GM12878 (cell line): ENCODE measurements at regions not wholly inside any gene's neighbourhood (a gene's known extent, or its start where the extent isn't known, plus 50 kb on each side); places are given as distances from the start of the nearest gene placed in this dataset.

Experiments
- CBX5 ChIP-seq: sonication (generic); IDR thresholded peaks from 2 replicates; pipeline ENCODE4 v1.6.1; 2016; ENCODE audit warnings: low read depth, moderate library complexity, mild to moderate bottlenecking, inconsistent platforms
- CUX1 ChIP-seq: IDR thresholded peaks from 2 replicates; pipeline ENCODE4 v1.6.1; 2012; ENCODE audit warnings: improper control_type of control experiment, low read depth, low read length; ENCODE audit not compliant: insufficient replicate concordance
- FOS ChIP-seq: IDR thresholded peaks from 3 replicates; pipeline ENCODE4 v1.6.1; 2011; ENCODE audit warnings: borderline replicate concordance; ENCODE audit not compliant: insufficient read length; ENCODE audit errors: extremely low read depth
- IRF4 ChIP-seq: IDR thresholded peaks from 2 replicates; pipeline ENCODE4 v1.6.1; 2011; ENCODE audit warnings: low read depth, low read length
- MTA3 ChIP-seq: IDR thresholded peaks from 2 replicates; pipeline ENCODE4 v1.6.1; 2012; ENCODE audit warnings: low read length, inconsistent platforms, borderline replicate concordance
- NFYA ChIP-seq: IDR thresholded peaks from 2 replicates; pipeline ENCODE4 v1.6.1; 2011; ENCODE audit warnings: low read depth, mild to moderate bottlenecking, low read length, improper control_type of control experiment, borderline replicate concordance
- PAX8 ChIP-seq: fragments of 450-650 bp; IDR thresholded peaks from 2 replicates; pipeline ENCODE4 v1.6.1; 2017; ENCODE audit warnings: mild to moderate bottlenecking, moderate library complexity
- RELA ChIP-seq: fragments of 450-650 bp; IDR thresholded peaks from 2 replicates; pipeline ENCODE4 v1.8.0; 2014; ENCODE audit warnings: borderline replicate concordance; ENCODE audit not compliant: partially characterized antibody
- REST ChIP-seq: IDR thresholded peaks from 2 replicates; pipeline ENCODE4 v1.6.1; 2012; ENCODE audit warnings: mild to moderate bottlenecking, low read depth, low read length
- SMAD1 ChIP-seq: fragments of 450-650 bp; IDR thresholded peaks from 2 replicates; pipeline ENCODE4 v1.6.1; 2018; ENCODE audit warnings: mild to moderate bottlenecking, low read depth; ENCODE audit not compliant: partially characterized antibody
- STAT1 ChIP-seq: fragments of 450-650 bp; conservative IDR thresholded peaks from 2 replicates; pipeline ENCODE4 v1.6.1; 2014; ENCODE audit warnings: antibody characterized with exemption, mild to moderate bottlenecking
- USF2 ChIP-seq: IDR thresholded peaks from 2 replicates; pipeline ENCODE4 v1.6.1; 2011; ENCODE audit warnings: low read depth, low read length, improper control_type of control experiment, borderline replicate concordance

- TF ChIP-seq RELA (no peak), CBX5 (no peak), NFYA (no peak), IRF4 (no peak), USF2 (no peak), FOS (no peak), SMAD1 (no peak), CUX1 (no peak), REST (no peak), STAT1 (no peak), PAX8 (no peak), MTA3 (no peak)
These were observed 218.0 kb upstream of the PIEZO2 start (continued) for GRCh38 chr18:11367351-11367750.
